T-helper 1 cell treated with Interleukin-12 subunit alpha and Interleukin-12 subunit beta and Interleukin-4 antibody, amounts not matched to agents 30 μg/mL and 1 μg/mL, for 36 hours (primary cell): ENCODE measurements at regions not wholly inside any gene's neighbourhood (a gene's known extent, or its start where the extent isn't known, plus 50 kb on each side); places are given as distances from the start of the nearest gene placed in this dataset.

Experiments used
- H3K27ac Mint-ChIP-seq: one replicate; pipeline ENCODE4 v1.8.0; 2021; ENCODE audit warnings: mild to moderate bottlenecking, mixed read lengths
- H3K27me3 Mint-ChIP-seq: one replicate; pipeline ENCODE4 v1.8.0; 2021; ENCODE audit warnings: low read depth, mixed read lengths
- H3K36me3 Mint-ChIP-seq: one replicate; pipeline ENCODE4 v1.8.0; 2021; ENCODE audit warnings: low read depth, mixed read lengths
- H3K4me1 Mint-ChIP-seq: one replicate; pipeline ENCODE4 v1.8.0; 2021; ENCODE audit warnings: low read depth, mixed read lengths
- H3K4me3 Mint-ChIP-seq: one replicate; pipeline ENCODE4 v1.8.0; 2021; ENCODE audit warnings: mild to moderate bottlenecking, moderate library complexity, mixed read lengths
- H3K9me3 Mint-ChIP-seq: one replicate; pipeline ENCODE4 v1.8.0; 2021; ENCODE audit warnings: mixed read lengths

- H3K27me3 Mint-ChIP-seq, result no peaks in the 10 kb centered on the region
- H3K4me1 Mint-ChIP-seq, result peaks cover 7% of the 10 kb centered on the region
- peaks cover 2% of the 10 kb centered on the region for H3K36me3 Mint-ChIP-seq
- H3K4me3 Mint-ChIP-seq, result no peak overlapping the region
- H3K27ac Mint-ChIP-seq, result no peak overlapping the region
- no peaks in the 10 kb centered on the region for H3K9me3 Mint-ChIP-seq
Measured at GRCh38 chr13:44117351-44117750, 237.6 kb downstream of the LACC1 start.

GRCh38 chr13:44117816-44118215 lies 238.1 kb downstream of the LACC1 start:
- no peak overlapping the region for H3K27ac Mint-ChIP-seq
- H3K27me3 Mint-ChIP-seq, result no peaks in the 10 kb centered on the region
- H3K36me3 Mint-ChIP-seq, result peaks cover 2% of the 10 kb centered on the region
- H3K4me3 Mint-ChIP-seq, result no peak overlapping the region
- H3K4me1 Mint-ChIP-seq, result peaks cover 5% of the 10 kb centered on the region
- no peaks in the 10 kb centered on the region for H3K9me3 Mint-ChIP-seq

- no peak overlapping the region for H3K27ac Mint-ChIP-seq
- no peaks in the 10 kb centered on the region for H3K36me3 Mint-ChIP-seq
- H3K4me3 Mint-ChIP-seq, result no peak overlapping the region
Measured at GRCh38 chr13:44118881-44119280, 239.2 kb downstream of the LACC1 start.

GRCh38 chr13:44120043-44120442 lies 240.3 kb downstream of the LACC1 start:
- peaks cover 4% of the 10 kb centered on the region for H3K4me1 Mint-ChIP-seq
- no peak overlapping the region for H3K27ac Mint-ChIP-seq
- H3K27me3 Mint-ChIP-seq, result peaks cover 8% of the 10 kb centered on the region
- no peak overlapping the region for H3K4me3 Mint-ChIP-seq
- no peaks in the 10 kb centered on the region for H3K36me3 Mint-ChIP-seq
- peaks cover 14% of the 10 kb centered on the region for H3K9me3 Mint-ChIP-seq

More at GRCh38 chr13:44118881-44119280, 239.2 kb downstream of the LACC1 start:
- Mint-ChIP-seq H3K27me3 (peaks cover 6% of the 10 kb centered on the region), H3K9me3 (peaks cover 9% of the 10 kb centered on the region), H3K4me1 (peaks cover 4% of the 10 kb centered on the region)

GRCh38 chr13:44120849-44121755 lies 241.4 kb downstream of the LACC1 start:
- Mint-ChIP-seq H3K27me3 (peaks cover 8% of the 10 kb centered on the region), H3K36me3 (no peaks in the 10 kb centered on the region), H3K9me3 (peaks cover 14% of the 10 kb centered on the region), H3K4me1 (peaks cover 4% of the 10 kb centered on the region), H3K4me3 (no peak overlapping the region), H3K27ac (no peak overlapping the region)

- no peaks in the 10 kb centered on the region for H3K4me1 Mint-ChIP-seq
- H3K27me3 Mint-ChIP-seq, result peaks cover 16% of the 10 kb centered on the region
- no peak overlapping the region for H3K27ac Mint-ChIP-seq
- peaks cover 14% of the 10 kb centered on the region for H3K9me3 Mint-ChIP-seq
- H3K36me3 Mint-ChIP-seq, result no peaks in the 10 kb centered on the region
- H3K4me3 Mint-ChIP-seq, result no peak overlapping the region
Measured at GRCh38 chr13:44124352-44124751, 244.6 kb downstream of the LACC1 start.

GRCh38 chr13:44125943-44126469 lies 246.3 kb downstream of the LACC1 start:
- Mint-ChIP-seq H3K4me1 (no peaks in the 10 kb centered on the region), H3K27me3 (peaks cover 16% of the 10 kb centered on the region), H3K4me3 (no peak overlapping the region), H3K27ac (no peak overlapping the region), H3K9me3 (peaks cover 14% of the 10 kb centered on the region), H3K36me3 (no peaks in the 10 kb centered on the region)

GRCh38 chr13:44128552-44129001 lies 245.0 kb upstream of the SERP2 start:
- no peaks in the 10 kb centered on the region for H3K4me1 Mint-ChIP-seq
- H3K27me3 Mint-ChIP-seq, result peaks cover 17% of the 10 kb centered on the region
- H3K27ac Mint-ChIP-seq, result no peak overlapping the region
- no peak overlapping the region for H3K4me3 Mint-ChIP-seq
- H3K9me3 Mint-ChIP-seq, result peaks cover 8% of the 10 kb centered on the region
- H3K36me3 Mint-ChIP-seq, result no peaks in the 10 kb centered on the region

- peaks cover 12% of the 10 kb centered on the region for H3K27me3 Mint-ChIP-seq
- H3K4me3 Mint-ChIP-seq, result no peak overlapping the region
- no peaks in the 10 kb centered on the region for H3K9me3 Mint-ChIP-seq
- no peak overlapping the region for H3K27ac Mint-ChIP-seq
- no peaks in the 10 kb centered on the region for H3K36me3 Mint-ChIP-seq
- H3K4me1 Mint-ChIP-seq, result no peaks in the 10 kb centered on the region
Measured at GRCh38 chr13:44129418-44129817, 244.2 kb upstream of the SERP2 start.

GRCh38 chr13:44131069-44131614 lies 242.5 kb upstream of the SERP2 start:
- Mint-ChIP-seq H3K4me3 (no peak overlapping the region), H3K4me1 (no peaks in the 10 kb centered on the region), H3K9me3 (no peaks in the 10 kb centered on the region), H3K27ac (no peak overlapping the region), H3K36me3 (no peaks in the 10 kb centered on the region), H3K27me3 (peaks cover 12% of the 10 kb centered on the region)

GRCh38 chr13:44132710-44133109 lies 240.9 kb upstream of the SERP2 start:
- H3K36me3 Mint-ChIP-seq, result no peaks in the 10 kb centered on the region
- peaks cover 21% of the 10 kb centered on the region for H3K27me3 Mint-ChIP-seq
- no peak overlapping the region for H3K4me3 Mint-ChIP-seq
- no peaks in the 10 kb centered on the region for H3K4me1 Mint-ChIP-seq
- no peaks in the 10 kb centered on the region for H3K9me3 Mint-ChIP-seq
- H3K27ac Mint-ChIP-seq, result no peak overlapping the region

GRCh38 chr13:44133626-44134025 lies 240.0 kb upstream of the SERP2 start:
- H3K4me1 Mint-ChIP-seq, result no peaks in the 10 kb centered on the region
- H3K27me3 Mint-ChIP-seq, result peaks cover 14% of the 10 kb centered on the region
- no peaks in the 10 kb centered on the region for H3K9me3 Mint-ChIP-seq
- H3K4me3 Mint-ChIP-seq, result no peak overlapping the region
- no peaks in the 10 kb centered on the region for H3K36me3 Mint-ChIP-seq
- H3K27ac Mint-ChIP-seq, result no peak overlapping the region

GRCh38 chr13:44135566-44135965 lies 238.1 kb upstream of the SERP2 start:
- H3K9me3 Mint-ChIP-seq, result no peaks in the 10 kb centered on the region
- no peak overlapping the region for H3K4me3 Mint-ChIP-seq
- peaks cover 30% of the 10 kb centered on the region for H3K27me3 Mint-ChIP-seq
- no peak overlapping the region for H3K27ac Mint-ChIP-seq
- H3K4me1 Mint-ChIP-seq, result no peaks in the 10 kb centered on the region
- no peaks in the 10 kb centered on the region for H3K36me3 Mint-ChIP-seq

GRCh38 chr13:44136696-44137268 lies 236.8 kb upstream of the SERP2 start:
- no peaks in the 10 kb centered on the region for H3K9me3 Mint-ChIP-seq
- H3K36me3 Mint-ChIP-seq, result no peaks in the 10 kb centered on the region
- H3K27me3 Mint-ChIP-seq, result peaks cover 31% of the 10 kb centered on the region
- H3K4me1 Mint-ChIP-seq, result peaks cover 6% of the 10 kb centered on the region
- H3K4me3 Mint-ChIP-seq, result no peak overlapping the region
- H3K27ac Mint-ChIP-seq, result no peak overlapping the region

GRCh38 chr13:44137466-44137865 lies 236.2 kb upstream of the SERP2 start:
- H3K36me3 Mint-ChIP-seq, result no peaks in the 10 kb centered on the region
- H3K4me1 Mint-ChIP-seq, result peaks cover 10% of the 10 kb centered on the region
- no peak overlapping the region for H3K4me3 Mint-ChIP-seq
- peaks cover 35% of the 10 kb centered on the region for H3K27me3 Mint-ChIP-seq
- no peak overlapping the region for H3K27ac Mint-ChIP-seq
- no peaks in the 10 kb centered on the region for H3K9me3 Mint-ChIP-seq
